HG03108 (cell line): ENCODE measurements at regions not wholly inside any gene's neighbourhood (a gene's known extent, or its start where the extent isn't known, plus 50 kb on each side); places are given as distances from the start of the nearest gene placed in this dataset.
"Not testable (repeated sequence)": the region's sequence is repeated elsewhere in the genome, so short reads cannot be mapped to it uniquely, and the experiment has no call there.

Experiments used
- ATAC-seq: cut with Tn5 transposase; IDR thresholded peaks from one replicate; pipeline ENCODE4 v1.9.1; 2021; ENCODE audit warnings: moderate library complexity; ENCODE audit not compliant: unreplicated experiment

- ATAC-seq = no peak
Measured at GRCh38 chr22:33971561-33971961, 51.3 kb upstream of the LARGE1 start.

DNA sequence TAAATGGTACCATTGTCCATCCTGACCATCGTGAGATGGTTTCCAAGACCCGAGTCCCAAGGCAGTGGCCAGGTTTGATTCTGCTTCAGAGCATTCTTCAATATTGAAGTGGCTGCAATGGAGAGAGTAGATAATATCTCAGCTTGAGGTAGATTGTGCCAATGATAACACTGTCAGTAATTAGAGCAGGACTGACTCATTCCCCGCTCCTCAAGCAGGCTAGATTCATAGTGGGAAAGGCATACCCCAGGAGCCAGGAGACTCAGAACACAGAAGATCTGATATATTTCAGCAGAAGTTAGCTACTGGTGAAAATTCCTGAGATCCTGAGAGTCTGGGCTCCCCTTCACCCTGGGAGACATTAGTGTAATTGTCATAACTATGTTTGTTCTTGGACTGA is 55.6 kb upstream of the LARGE1 start:
- no peak for ATAC-seq

DNA sequence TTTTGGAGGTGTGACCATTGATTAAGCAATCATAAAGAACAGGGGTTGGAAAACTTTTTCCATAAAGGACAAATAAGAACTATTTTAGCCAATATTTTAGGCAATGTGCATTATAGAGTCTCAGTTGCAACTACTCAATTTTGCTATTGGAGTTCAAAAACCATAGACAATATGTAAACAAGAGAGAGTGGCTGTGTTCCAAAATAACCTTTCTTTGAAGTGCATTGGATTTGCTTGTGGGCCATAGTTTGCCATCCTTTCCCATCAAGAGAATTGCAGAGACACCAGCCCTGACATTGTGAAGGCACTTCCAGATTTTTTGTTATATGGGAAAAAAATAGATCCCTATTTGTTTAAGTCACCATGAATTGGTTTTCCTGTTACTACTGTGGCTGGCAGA is 63.3 kb upstream of the LARGE1 start:
- ATAC-seq = no peak

GRCh38 chr22:33984211-33984610 is 63.9 kb upstream of the LARGE1 start:
- ATAC-seq = no peak

DNA sequence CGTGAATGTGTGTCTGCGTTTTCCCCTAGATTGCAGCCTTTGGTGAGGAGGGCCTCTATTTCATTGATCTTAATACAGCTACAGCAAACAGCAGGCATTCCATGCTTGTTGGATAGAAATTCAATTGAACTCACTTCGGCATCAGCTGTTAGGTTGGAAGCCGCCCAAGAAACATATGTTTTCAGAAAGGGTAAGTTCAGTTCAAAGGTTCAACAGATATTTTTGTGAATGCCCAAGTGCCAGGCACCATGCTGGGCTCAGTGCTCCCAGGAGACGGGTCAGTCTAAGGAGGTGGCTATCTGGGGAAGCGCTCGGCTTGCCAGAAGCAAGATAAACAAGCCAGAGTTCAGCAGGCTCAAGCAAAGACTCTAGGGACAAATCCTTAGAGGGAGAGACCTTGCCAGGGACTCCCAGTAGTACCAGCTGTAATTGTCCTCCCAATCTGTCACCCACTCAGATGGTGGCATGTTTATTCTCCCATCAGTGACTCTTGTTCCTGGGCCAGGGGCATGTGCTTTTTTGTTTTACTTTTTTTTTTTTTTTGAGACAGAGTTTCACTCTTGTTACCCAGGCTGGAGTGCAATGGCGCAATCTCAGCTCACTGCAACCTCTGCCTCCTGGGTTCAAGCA is 64.5 kb upstream of the LARGE1 start:
- no peak for ATAC-seq

- ATAC-seq = no peak
Measured at GRCh38 chr22:33985506-33985905, 65.2 kb upstream of the LARGE1 start.

DNA sequence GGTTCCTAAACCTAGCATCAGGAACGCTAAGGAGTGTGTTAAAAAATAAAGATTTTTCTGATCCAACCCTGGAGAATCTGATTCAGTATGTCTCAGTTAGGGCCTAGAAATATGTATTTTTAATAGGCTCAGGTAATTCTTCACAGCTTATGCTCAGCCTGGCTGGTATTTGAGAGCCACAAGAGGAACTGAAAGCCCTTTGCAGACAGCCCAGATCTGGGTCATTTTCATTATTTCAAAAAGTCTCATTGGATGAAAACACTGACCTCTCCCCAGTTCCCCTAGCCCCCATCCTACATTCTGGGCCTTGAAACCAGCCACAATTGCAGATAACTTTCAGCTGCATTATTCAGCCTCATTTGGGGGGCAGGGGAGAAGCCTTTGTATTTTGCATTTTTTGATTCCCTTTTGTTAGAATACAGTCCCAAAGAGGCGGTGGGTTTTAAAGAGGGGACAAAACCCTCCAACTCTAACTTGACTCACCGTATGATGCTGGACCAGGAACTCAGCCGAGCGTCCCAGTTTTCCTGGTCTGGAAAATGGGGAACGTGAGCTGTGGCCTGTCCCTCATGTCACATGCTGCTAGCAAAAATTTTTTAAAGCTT is 66.0 kb upstream of the LARGE1 start:
- no peak for ATAC-seq

DNA sequence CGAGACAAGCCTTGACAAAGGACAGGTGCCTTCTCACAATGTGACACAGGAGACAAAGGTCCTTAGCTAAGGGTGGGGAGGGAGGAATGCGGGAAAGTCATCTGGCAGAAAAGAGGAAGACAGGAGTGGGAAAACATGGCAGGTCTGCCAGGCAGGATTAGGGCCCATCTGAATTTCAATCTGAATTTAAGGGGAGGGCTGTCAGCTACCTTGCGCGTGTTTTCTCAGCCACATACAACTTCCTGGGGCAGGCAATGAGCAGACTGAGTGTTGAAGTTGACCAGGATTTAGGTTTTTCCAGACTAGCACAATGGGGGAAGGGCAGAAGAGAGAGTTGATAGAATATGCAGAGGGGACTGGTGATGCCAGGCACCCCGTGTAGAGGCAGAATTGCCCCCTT is 66.7 kb upstream of the LARGE1 start:
- no peak for ATAC-seq

GRCh38 chr22:33989263-33989662 is 69.0 kb upstream of the LARGE1 start:
- ATAC-seq = not testable (repeated sequence)

- ATAC-seq = no peak
Measured at GRCh38 chr22:33991620-33992019, 71.3 kb upstream of the LARGE1 start.

- ATAC-seq = no peak
Measured at GRCh38 chr22:33996824-33997223, 76.5 kb upstream of the LARGE1 start.

DNA sequence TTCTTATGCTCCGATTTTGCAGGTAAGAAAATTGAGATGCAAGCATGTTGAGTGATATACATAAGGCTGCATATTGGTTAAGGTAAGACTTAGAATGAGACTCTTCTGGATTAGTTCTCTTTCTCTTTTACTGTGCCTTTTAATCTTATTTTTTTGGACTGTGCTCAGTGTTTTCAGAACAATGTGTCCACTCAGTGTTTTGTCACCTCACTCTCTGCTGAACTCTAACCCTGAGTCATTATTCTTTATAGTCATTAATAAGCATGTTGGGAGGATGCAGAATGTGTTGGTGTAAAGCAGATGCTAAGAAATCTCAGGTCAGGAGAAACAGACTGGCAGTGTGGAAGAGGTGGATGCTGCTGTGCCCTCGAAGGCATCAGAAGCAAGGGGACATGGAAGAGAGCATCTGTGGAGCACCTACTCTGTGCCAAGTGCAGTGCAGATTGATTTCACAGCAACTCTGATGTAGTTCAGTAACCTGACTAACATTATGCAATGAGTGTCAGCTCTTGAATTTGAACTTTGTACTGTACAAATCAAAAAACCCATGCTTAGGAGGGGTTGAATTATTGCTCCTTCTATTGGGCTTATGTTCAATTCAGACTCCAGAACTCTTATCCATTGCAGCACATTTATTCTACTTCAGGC is 80.7 kb upstream of the LARGE1 start:
- ATAC-seq = no peak

- ATAC-seq = no peak
Measured at GRCh38 chr22:34001701-34002466, 81.6 kb upstream of the LARGE1 start.

- ATAC-seq = no peak
Measured at GRCh38 chr22:34004058-34004457, 83.8 kb upstream of the LARGE1 start.

DNA sequence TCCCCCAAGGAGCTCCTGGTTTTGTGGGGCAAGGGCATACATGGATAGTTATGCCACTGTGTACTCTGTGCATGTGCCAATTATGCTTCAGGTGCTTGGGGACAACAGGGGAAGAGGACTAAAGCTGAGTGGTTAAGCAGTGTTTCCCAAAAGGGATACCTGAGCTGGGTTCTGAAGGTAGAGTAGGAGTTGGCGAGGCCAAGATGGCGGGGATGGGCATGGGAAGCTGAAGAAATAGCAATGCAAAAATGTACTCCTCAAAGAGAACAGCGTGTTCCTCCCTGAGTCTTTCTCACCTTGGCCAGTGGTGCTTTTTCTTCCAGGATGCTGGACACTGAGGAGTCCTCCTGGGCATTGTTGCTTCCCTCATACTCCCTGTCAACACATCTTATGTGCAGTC is 90.0 kb upstream of the LARGE1 start:
- no peak for ATAC-seq

- no peak for ATAC-seq
Measured at GRCh38 chr22:34015642-34016041, 95.4 kb upstream of the LARGE1 start.

- ATAC-seq = no peak
Measured at GRCh38 chr22:34017205-34017604, 96.9 kb upstream of the LARGE1 start.

DNA sequence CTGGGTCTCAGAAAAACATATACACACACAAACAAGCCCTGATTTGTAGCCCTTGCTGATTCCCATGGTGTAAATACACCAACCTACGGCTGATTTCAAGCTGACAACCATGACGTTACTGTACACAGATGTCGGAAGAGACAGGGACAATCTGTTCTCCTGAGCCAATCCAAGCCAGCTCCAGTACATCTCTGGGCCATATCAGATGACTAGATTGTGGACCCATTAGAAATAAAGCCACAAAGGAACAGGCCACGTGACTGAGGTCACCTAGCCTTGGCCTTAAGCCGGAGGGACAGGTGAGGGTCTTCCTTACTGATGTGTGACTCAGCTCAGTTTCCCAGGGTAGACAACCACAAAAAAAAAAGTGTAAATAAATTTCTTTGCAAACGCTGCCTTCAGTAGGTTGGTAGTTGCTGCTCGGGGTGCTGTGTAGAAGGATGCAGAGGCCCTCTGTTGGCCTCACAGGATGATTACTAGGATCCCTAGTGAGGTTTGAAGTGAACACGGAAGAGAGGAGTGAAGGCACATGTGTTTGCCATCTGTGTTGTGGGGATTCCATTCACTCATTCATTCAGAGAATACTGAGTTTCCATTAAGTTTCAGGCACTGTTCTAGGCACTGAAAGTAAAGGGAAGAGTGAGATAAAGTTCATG is 99.0 kb upstream of the LARGE1 start:
- ATAC-seq = no peak

DNA sequence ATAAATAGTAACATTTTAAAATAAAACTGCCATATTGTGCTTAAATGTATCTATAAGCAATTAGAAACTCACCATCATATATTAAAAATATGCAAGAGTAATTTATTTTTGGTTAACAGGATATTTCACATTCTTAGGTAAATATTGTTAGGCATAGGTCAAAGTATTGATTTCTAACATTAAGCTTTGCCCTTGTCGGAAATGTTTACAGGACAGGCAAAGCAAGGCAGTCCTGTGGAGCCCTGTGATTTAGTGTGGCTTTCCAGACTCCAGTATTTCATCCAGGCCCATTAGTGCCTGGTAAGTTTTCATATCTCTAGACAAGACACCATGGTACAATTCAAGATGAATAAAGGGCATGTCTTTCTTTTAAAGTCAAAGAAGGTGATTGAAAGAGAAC is 114.9 kb upstream of the LARGE1 start:
- ATAC-seq = no peak

DNA sequence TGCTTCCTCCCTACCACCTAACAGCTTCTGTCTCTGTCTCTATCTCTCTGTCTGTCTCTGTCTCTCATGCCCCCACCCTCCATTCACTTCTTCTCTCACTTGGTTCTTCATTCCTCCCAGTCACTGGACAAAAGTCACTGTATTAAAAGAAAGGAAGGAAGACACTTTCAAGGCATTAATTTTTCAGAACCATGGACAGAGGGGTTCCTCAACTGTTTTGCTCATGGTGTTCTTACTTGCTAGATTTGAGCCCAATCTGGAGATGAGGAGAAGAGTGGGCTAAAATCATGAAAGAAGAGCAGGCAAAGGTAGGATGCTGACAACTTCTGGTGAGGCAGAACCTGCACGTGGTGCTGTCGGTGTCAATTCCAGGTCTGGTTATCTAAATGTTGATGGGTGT is 116.7 kb upstream of the LARGE1 start:
- ATAC-seq = no peak

GRCh38 chr22:34038801-34039555 is 118.7 kb upstream of the LARGE1 start:
- ATAC-seq = no peak
